WTC11 (cell line): ENCODE measurements at regions not wholly inside any gene's neighbourhood (a gene's known extent, or its start where the extent isn't known, plus 50 kb on each side); places are given as distances from the start of the nearest gene placed in this dataset.

Experiments used
- FOXJ3 ChIP-seq: sonication (generic); formaldehyde crosslinking; IDR thresholded peaks from 2 replicates; pipeline ENCODE4 v1.9.0; 2021; ENCODE audit warnings: missing genetic modification reagents, mild to moderate bottlenecking, borderline replicate concordance
- NR3C1 ChIP-seq: sonication (generic); formaldehyde crosslinking; conservative IDR thresholded peaks from 2 replicates; pipeline ENCODE4 v1.8.1; 2023; ENCODE audit warnings: low read depth, mild to moderate bottlenecking, missing genetic modification reagents
- OVOL2 ChIP-seq: fragments of 250-450 bp; sonication (Bioruptor Pico); IDR thresholded peaks from 2 replicates; pipeline ENCODE4 v1.9.0; 2021; ENCODE audit warnings: mild to moderate bottlenecking, borderline replicate concordance
- TF ChIP-seq, protein P1 (sequence below): fragments of 200-600 bp; IDR thresholded peaks from 2 replicates; pipeline ENCODE4 v1.8.0; 2022; ENCODE audit warnings: antibody characterized with exemption
- TF ChIP-seq, protein P2 (sequence below): sonication (generic); formaldehyde crosslinking; IDR thresholded peaks from 2 replicates; pipeline ENCODE4 v1.8.0; 2022; ENCODE audit warnings: mild to moderate bottlenecking, missing genetic modification reagents
- TF ChIP-seq, protein P3 (sequence below): sonication (generic); formaldehyde crosslinking; conservative IDR thresholded peaks from 2 replicates; pipeline ENCODE4 v1.8.1; 2022; ENCODE audit warnings: mild to moderate bottlenecking, missing genetic modification reagents

DNA sequence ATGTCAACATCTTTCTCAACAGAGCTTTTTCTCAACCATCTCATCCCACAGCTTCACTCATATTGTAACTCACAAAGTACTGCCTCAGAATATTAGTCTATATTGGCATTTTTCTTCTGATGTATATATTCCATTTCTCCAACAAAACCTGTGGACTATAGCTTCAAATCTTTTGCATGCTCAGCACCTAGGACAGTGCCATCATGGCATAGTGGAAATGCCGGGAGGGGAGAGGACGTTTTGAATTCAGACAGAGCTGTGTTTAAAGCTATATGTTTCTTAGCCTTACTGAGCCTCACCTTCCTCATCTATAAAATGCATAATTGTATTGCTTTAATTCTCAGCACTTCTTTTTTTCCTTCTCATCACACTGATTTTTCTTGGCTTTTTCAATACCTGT lies 452.6 kb downstream of the GALC start:
- TF ChIP-seq, protein P1, sequence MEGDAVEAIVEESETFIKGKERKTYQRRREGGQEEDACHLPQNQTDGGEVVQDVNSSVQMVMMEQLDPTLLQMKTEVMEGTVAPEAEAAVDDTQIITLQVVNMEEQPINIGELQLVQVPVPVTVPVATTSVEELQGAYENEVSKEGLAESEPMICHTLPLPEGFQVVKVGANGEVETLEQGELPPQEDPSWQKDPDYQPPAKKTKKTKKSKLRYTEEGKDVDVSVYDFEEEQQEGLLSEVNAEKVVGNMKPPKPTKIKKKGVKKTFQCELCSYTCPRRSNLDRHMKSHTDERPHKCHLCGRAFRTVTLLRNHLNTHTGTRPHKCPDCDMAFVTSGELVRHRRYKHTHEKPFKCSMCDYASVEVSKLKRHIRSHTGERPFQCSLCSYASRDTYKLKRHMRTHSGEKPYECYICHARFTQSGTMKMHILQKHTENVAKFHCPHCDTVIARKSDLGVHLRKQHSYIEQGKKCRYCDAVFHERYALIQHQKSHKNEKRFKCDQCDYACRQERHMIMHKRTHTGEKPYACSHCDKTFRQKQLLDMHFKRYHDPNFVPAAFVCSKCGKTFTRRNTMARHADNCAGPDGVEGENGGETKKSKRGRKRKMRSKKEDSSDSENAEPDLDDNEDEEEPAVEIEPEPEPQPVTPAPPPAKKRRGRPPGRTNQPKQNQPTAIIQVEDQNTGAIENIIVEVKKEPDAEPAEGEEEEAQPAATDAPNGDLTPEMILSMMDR = no peak
- TF ChIP-seq, protein P2, sequence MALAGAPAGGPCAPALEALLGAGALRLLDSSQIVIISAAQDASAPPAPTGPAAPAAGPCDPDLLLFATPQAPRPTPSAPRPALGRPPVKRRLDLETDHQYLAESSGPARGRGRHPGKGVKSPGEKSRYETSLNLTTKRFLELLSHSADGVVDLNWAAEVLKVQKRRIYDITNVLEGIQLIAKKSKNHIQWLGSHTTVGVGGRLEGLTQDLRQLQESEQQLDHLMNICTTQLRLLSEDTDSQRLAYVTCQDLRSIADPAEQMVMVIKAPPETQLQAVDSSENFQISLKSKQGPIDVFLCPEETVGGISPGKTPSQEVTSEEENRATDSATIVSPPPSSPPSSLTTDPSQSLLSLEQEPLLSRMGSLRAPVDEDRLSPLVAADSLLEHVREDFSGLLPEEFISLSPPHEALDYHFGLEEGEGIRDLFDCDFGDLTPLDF (CRISPR knock-in tag) = no peak
- TF ChIP-seq FOXJ3 (no peak), NR3C1 (no peak), OVOL2 (no peak)
- TF ChIP-seq, protein P3, sequence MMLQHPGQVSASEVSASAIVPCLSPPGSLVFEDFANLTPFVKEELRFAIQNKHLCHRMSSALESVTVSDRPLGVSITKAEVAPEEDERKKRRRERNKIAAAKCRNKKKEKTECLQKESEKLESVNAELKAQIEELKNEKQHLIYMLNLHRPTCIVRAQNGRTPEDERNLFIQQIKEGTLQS (CRISPR knock-in tag) = no peak
